C4-2B (cell line): ENCODE measurements at regions not wholly inside any gene's neighbourhood (a gene's known extent, or its start where the extent isn't known, plus 50 kb on each side); places are given as distances from the start of the nearest gene placed in this dataset.

ENCODE experiments used
- ZFX ChIP-seq: fragments of 450-650 bp; IDR thresholded peaks from 2 replicates; pipeline ENCODE4 v1.6.1; 2017
- TF ChIP-seq, protein P1 (sequence below): fragments of 450-650 bp; conservative IDR thresholded peaks from 2 replicates; pipeline ENCODE4 v1.5.1; 2017; ENCODE audit warnings: mild to moderate bottlenecking

GRCh38 chr11:116107229-116107628 lies 603.0 kb upstream of the CADM1 start:
- TF ChIP-seq, protein P1, sequence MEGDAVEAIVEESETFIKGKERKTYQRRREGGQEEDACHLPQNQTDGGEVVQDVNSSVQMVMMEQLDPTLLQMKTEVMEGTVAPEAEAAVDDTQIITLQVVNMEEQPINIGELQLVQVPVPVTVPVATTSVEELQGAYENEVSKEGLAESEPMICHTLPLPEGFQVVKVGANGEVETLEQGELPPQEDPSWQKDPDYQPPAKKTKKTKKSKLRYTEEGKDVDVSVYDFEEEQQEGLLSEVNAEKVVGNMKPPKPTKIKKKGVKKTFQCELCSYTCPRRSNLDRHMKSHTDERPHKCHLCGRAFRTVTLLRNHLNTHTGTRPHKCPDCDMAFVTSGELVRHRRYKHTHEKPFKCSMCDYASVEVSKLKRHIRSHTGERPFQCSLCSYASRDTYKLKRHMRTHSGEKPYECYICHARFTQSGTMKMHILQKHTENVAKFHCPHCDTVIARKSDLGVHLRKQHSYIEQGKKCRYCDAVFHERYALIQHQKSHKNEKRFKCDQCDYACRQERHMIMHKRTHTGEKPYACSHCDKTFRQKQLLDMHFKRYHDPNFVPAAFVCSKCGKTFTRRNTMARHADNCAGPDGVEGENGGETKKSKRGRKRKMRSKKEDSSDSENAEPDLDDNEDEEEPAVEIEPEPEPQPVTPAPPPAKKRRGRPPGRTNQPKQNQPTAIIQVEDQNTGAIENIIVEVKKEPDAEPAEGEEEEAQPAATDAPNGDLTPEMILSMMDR = no peak
- no peak for TF ChIP-seq ZFX
